CD14-positive monocyte (primary cell): ENCODE measurements at regions not wholly inside any gene's neighbourhood (a gene's known extent, or its start where the extent isn't known, plus 50 kb on each side); places are given as distances from the start of the nearest gene placed in this dataset.

Source experiments
- DNase-seq, 3 donors: peaks; one replicate each; pipeline ENCODE4 v3.0.0-alpha.2; 2011 to 2022
- H2AFZ ChIP-seq: 2 replicates; pipeline ENCODE4 v1.6.0; 2012; ENCODE audit warnings: mild to moderate bottlenecking, low read depth, low read length, inconsistent platforms; ENCODE audit not compliant: insufficient read depth, poor library complexity, severe bottlenecking
- H3K27ac ChIP-seq, 2 donors: 1 replicate in 1 of 2; 2 replicates in 1 of 2; pipeline ENCODE4 v1.5.1; 2012 to 2013; ENCODE audit warnings: low read length in 2 of 2, control low read depth in 1 of 2, inconsistent platforms in 1 of 2, low read depth in 1 of 2, mild to moderate bottlenecking in 1 of 2
- H3K27me3 ChIP-seq, 2 donors: one replicate each; pipeline versions ENCODE4 v1.6.0 to v1.6.1; 2011 to 2013; ENCODE audit warnings: low read length in 2 of 2; ENCODE audit not compliant: control insufficient read depth in 2 of 2, insufficient read depth in 2 of 2
- H3K36me3 ChIP-seq, 2 donors: replicated peaks in 1 of 2; 1 replicate in 1 of 2; 2 replicates in 1 of 2; pipeline versions ENCODE4 v1.5.1 to v1.6.1; 2012 to 2013; ENCODE audit warnings: low read length in 2 of 2, control low read depth in 1 of 2, inconsistent platforms in 1 of 2, mild to moderate bottlenecking in 1 of 2; ENCODE audit not compliant: insufficient read depth in 2 of 2, control insufficient read depth in 1 of 2
- H3K4me1 ChIP-seq, 2 donors: 1 replicate in 1 of 2; 2 replicates in 1 of 2; pipeline versions ENCODE4 v1.5.1 to v1.6.1; 2012 to 2013; ENCODE audit warnings: low read length in 2 of 2, control low read depth in 1 of 2, inconsistent platforms in 1 of 2, mild to moderate bottlenecking in 1 of 2, moderate library complexity in 1 of 2; ENCODE audit not compliant: insufficient read depth in 2 of 2, control insufficient read depth in 1 of 2
- H3K4me2 ChIP-seq: replicated peaks from 2 replicates; pipeline ENCODE3; 2012; ENCODE audit warnings: low read length, moderate library complexity, mild to moderate bottlenecking; ENCODE audit not compliant: poor library complexity, severe bottlenecking; ENCODE audit errors: extremely low read depth
- H3K4me3 ChIP-seq, 3 experiments: fragments of 200-600 bp in 1 of 3; sonication (generic) in 1 of 3; replicated peaks in 1 of 3; 1 replicate in 2 of 3; 2 replicates in 1 of 3; pipeline ENCODE4 v1.5.1; 2011 to 2013; ENCODE audit warnings: low read length in 3 of 3, mild to moderate bottlenecking in 3 of 3, control low read depth in 2 of 3, low read depth in 2 of 3, inconsistent platforms in 1 of 3, moderate library complexity in 1 of 3
- H3K79me2 ChIP-seq: 2 replicates; pipeline ENCODE4 v1.6.0; 2012; ENCODE audit warnings: mild to moderate bottlenecking, control low read depth, inconsistent platforms, low read length, moderate library complexity; ENCODE audit not compliant: insufficient read depth
- H3K9ac ChIP-seq: 2 replicates; pipeline ENCODE4 v1.6.0; 2017; ENCODE audit warnings: low read length, mild to moderate bottlenecking; ENCODE audit not compliant: insufficient read depth, poor library complexity, severe bottlenecking
- H3K9me3 ChIP-seq, 2 donors: replicated peaks in 1 of 2; 1 replicate in 1 of 2; 2 replicates in 1 of 2; pipeline versions ENCODE4 v1.5.1 to v1.6.1; 2012 to 2013; ENCODE audit warnings: low read length in 2 of 2, control low read depth in 1 of 2; ENCODE audit not compliant: control insufficient read depth in 1 of 2, insufficient read depth in 1 of 2
- H4K20me1 ChIP-seq: 2 replicates; pipeline ENCODE4 v1.6.0; 2012; ENCODE audit warnings: mild to moderate bottlenecking, low read length, control low read depth, moderate library complexity; ENCODE audit not compliant: insufficient read depth
- H3K27ac Mint-ChIP-seq, 7 donors: one replicate each; pipeline ENCODE4 v1.8.0; 2020; ENCODE audit warnings: mild to moderate bottlenecking in 7 of 7, mixed read lengths in 7 of 7, moderate library complexity in 6 of 7, inconsistent platforms in 2 of 7
- H3K27me3 Mint-ChIP-seq, 3 donors: one replicate each; pipeline ENCODE4 v1.8.0; 2021 to 2022; ENCODE audit warnings: low read depth in 3 of 3, mild to moderate bottlenecking in 3 of 3, mixed read lengths in 3 of 3, moderate library complexity in 3 of 3, inconsistent platforms in 1 of 3
- H3K36me3 Mint-ChIP-seq, 2 donors: one replicate each; pipeline ENCODE4 v1.8.0; 2020; ENCODE audit warnings: mixed read lengths in 2 of 2, inconsistent platforms in 1 of 2, mild to moderate bottlenecking in 1 of 2
- H3K4me1 Mint-ChIP-seq: one replicate; pipeline ENCODE4 v1.8.0; 2020; ENCODE audit warnings: mild to moderate bottlenecking, mixed read lengths
- H3K4me3 Mint-ChIP-seq, 2 donors: one replicate each; pipeline ENCODE4 v1.8.0; 2020; ENCODE audit warnings: mild to moderate bottlenecking in 2 of 2, mixed read lengths in 2 of 2, moderate library complexity in 1 of 2
- H3K9me3 Mint-ChIP-seq, 7 donors: one replicate each; pipeline ENCODE4 v1.8.0; 2020 to 2022; ENCODE audit warnings: mixed read lengths in 7 of 7, mild to moderate bottlenecking in 6 of 7, moderate library complexity in 6 of 7, inconsistent platforms in 2 of 7
- CTCF ChIP-seq: fragments of 200-600 bp; IDR thresholded peaks from one replicate; pipeline ENCODE4 v1.8.0; 2022; ENCODE audit warnings: antibody characterized with exemption, mild to moderate bottlenecking
- WGBS: methylation state at CpG from one replicate; pipeline ENCODE4 v1.1.5; 2013; ENCODE audit warnings: missing lambda C conversion rate; ENCODE audit not compliant: insufficient coverage; 5-methylcytosine and 5-hydroxymethylcytosine counted together
- intact Hi-C, 2 donors: fragments of 100-400 bp; cut with micrococcal nuclease; formaldehyde crosslinking; loops; one replicate each; pipeline versions ENCODE4 v1.15.0 to v1.15.1; 2023

DNA sequence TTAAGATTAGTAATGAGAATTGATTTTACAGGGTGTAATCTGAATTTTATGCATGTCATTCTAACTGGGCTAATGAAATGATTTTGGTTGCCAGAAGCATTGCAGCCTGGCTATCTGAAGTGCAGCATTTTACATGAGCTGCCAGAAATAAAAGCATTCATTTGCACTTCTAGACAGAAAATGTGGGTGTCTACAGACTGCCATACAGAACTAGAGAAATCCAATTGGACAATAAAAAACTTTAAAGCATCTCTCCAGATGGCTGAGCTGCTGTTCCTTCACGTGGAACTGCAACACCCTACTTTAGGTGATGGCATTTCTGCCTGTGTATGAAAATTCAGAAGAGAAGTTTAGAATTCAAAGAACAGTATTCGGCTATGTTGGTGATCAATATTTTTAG lies 450.1 kb upstream of the SLITRK1 start:
- Histone ChIP-seq H2AFZ (no peak overlapping the region), H3K79me2 (no peaks in the 10 kb centered on the region), H4K20me1 (no peaks in the 10 kb centered on the region), H3K4me2 (no peak overlapping the region), H3K9ac (no peak overlapping the region), H3K4me1 (no peaks in the 10 kb centered on the region), H3K36me3 (no peaks in the 10 kb centered on the region), H3K27me3 (no peaks in the 10 kb centered on the region), H3K4me3 (no peak overlapping the region), H3K9me3 (no peaks in the 10 kb centered on the region), H3K27ac (no peak overlapping the region)
- DNase-seq: no peak
- no peak overlapping the region for H3K4me3 Mint-ChIP-seq
- WGBS: no CpG with 5 or more reads among the region's 2 CpGs
- peaks cover 0 to 5% (median 2%) of the 10 kb centered on the region in 7 donors for H3K9me3 Mint-ChIP-seq
- no peaks in the 10 kb centered on the region for H3K36me3 Mint-ChIP-seq
- no peak overlapping the region for H3K27ac Mint-ChIP-seq
- H3K27me3 Mint-ChIP-seq: no peaks in the 10 kb centered on the region
- no peak for TF ChIP-seq CTCF
- H3K4me1 Mint-ChIP-seq: no peaks in the 10 kb centered on the region
- intact Hi-C loops: no loop called here

DNA sequence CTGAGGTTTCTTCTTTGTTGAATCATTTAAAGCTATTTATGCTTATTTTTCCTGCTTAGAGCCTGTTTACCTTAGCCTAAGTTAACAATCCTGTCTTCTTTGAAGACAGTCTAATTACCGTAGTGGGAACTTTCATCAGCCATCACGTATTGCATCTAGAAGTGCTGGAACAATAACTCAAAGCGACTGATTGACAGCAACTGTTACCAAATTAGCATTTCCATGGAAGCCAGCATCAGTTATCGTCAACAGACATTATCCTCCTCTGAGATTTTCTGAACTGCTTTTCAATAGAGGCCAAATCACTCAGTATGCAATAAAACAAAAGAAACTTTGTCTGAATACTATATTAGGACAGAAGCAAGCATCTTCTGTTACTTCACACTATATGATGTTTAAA lies 433.3 kb upstream of the SLITRK1 start:
- no peaks in the 10 kb centered on the region for H3K79me2 ChIP-seq
- H3K4me3 Mint-ChIP-seq: no peak overlapping the region
- no peak overlapping the region for H3K4me3 ChIP-seq
- H3K4me2 ChIP-seq: no peak overlapping the region
- H3K27ac ChIP-seq: no peak overlapping the region
- H3K27me3 Mint-ChIP-seq: no peaks in the 10 kb centered on the region
- intact Hi-C loops: no loop called here
- peaks cover 0 to 10% (median 2%) of the 10 kb centered on the region in 7 donors for H3K9me3 Mint-ChIP-seq
- no peaks in the 10 kb centered on the region for H3K4me1 ChIP-seq
- no peaks in the 10 kb centered on the region for H4K20me1 ChIP-seq
- H3K36me3 Mint-ChIP-seq: no peaks in the 10 kb centered on the region
- H3K36me3 ChIP-seq: no peaks in the 10 kb centered on the region
- no peak for DNase-seq
- no peak overlapping the region for H2AFZ ChIP-seq
- no peak for TF ChIP-seq CTCF
- H3K27ac Mint-ChIP-seq: no peak overlapping the region
- H3K4me1 Mint-ChIP-seq: no peaks in the 10 kb centered on the region
- no peaks in the 10 kb centered on the region for H3K27me3 ChIP-seq
- WGBS: 96% methylated on average over 4 of the region's 4 CpGs
- peaks cover 0 to 3% of the 10 kb centered on the region in 2 donors for H3K9me3 ChIP-seq
- no peak overlapping the region for H3K9ac ChIP-seq
